ENCODE measurements at regions not wholly inside any gene's neighbourhood (a gene's known extent, or its start where the extent isn't known, plus 50 kb on each side); places are given as distances from the start of the nearest gene placed in this dataset.

DNA sequence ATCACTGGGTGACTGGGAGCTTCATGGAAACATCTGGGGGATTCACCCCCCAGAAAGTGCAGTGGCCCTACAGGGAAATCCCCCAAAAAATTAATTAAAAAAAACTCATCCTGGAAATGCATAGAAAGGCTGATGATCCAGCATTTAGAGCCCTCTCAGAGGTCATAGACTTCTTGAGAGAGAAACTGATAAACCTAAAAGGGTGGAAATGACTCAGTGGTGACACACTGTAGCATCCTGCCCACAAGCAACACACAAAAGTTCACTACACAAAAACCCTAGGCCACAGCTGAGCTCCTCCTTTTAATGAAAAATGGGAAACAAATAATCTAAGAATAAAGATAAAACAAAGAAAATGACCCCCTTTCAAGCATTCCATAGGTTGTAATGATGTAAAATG is 911.5 kb downstream of the GLUD2 start:
- no peak overlapping the region for H3K27ac Mint-ChIP-seq
- no peaks in the 10 kb centered on the region for H3K4me1 Mint-ChIP-seq
- H3K36me3 Mint-ChIP-seq: no peaks in the 10 kb centered on the region
- H3K4me3 Mint-ChIP-seq: no peak overlapping the region
- H3K9me3 Mint-ChIP-seq: no peaks in the 10 kb centered on the region
- ATAC-seq: no peak
- no peak for DNase-seq (ENCODE audit: low spot score in 2 of 2)

DNA sequence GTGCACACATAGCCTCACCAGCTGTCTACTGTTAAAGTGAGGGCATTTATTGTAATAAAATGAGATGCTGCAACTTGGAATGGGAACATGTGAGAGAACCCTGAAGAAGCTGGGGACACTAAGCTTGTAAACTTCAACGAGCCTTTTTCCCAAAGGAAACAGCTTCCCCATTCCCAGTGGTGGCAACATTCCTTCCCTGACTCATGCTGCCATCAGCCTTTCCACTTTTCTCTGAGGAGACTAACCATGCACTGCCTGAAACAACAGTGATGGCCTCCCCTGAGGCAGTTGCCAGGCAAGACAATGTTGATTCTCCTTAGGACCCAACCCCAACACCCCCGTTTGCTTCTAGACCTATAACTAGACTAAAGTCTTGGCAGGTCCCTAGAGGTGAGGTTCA is 928.3 kb downstream of the GLUD2 start:
- no peak overlapping the region for H3K4me3 Mint-ChIP-seq
- peaks cover 8% of the 10 kb centered on the region for H3K9me3 Mint-ChIP-seq
- H3K27ac Mint-ChIP-seq: no peak overlapping the region
- no peaks in the 10 kb centered on the region for H3K36me3 Mint-ChIP-seq
- DNase-seq (ENCODE audit: low spot score in 2 of 2) (no peak), ATAC-seq (no peak)
- no peaks in the 10 kb centered on the region for H3K4me1 Mint-ChIP-seq

DNA sequence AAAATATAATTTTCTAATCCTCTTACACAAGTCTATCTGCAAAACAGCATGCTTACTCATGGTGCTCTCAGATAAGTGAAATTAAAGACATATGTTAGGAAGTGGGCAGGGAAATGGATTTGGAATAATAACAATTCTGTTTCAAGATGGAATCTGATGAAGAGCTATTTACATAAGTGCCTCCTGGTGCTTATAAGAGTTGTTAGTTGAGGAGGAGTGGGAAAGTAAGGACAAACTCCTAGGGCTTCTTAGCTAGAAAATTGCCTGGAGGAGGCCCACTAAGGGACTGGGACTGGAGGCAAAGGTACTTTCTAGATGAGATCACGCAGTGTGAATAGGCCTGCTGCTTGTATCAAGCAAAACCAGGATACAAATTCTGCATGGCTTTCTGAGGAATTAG is 939.8 kb downstream of the GLUD2 start:
- no peaks in the 10 kb centered on the region for H3K4me1 Mint-ChIP-seq
- no peaks in the 10 kb centered on the region for H3K9me3 Mint-ChIP-seq
- no peak for DNase-seq (ENCODE audit: low spot score in 2 of 2)
- no peak for ATAC-seq
- H3K4me3 Mint-ChIP-seq: no peak overlapping the region
- H3K27ac Mint-ChIP-seq: no peak overlapping the region
- H3K36me3 Mint-ChIP-seq: no peaks in the 10 kb centered on the region

DNA sequence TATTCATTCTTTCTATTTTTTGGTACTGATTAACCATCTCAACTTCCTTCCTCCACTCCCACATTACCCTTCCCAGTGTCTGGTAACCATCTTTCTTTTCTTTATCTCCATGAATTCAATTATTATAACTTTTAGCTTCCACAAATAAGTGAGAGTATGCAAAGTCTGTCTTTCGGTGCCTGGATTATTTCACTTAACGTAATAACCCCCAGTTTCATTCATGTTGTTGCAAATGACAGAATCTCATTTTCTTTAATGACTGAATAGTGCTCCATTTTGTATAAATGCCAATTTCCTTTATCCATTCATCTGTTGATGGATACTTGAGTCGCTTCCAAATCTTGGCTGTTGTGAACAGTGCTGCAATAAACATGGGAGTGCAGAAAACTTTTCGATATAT is 940.4 kb downstream of the GLUD2 start:
- no peaks in the 10 kb centered on the region for H3K36me3 Mint-ChIP-seq
- no peak overlapping the region for H3K27ac Mint-ChIP-seq
- H3K9me3 Mint-ChIP-seq: no peaks in the 10 kb centered on the region
- H3K4me1 Mint-ChIP-seq: no peaks in the 10 kb centered on the region
- H3K4me3 Mint-ChIP-seq: no peak overlapping the region
- DNase-seq (ENCODE audit: low spot score in 2 of 2) (no peak), ATAC-seq (no peak)

DNA sequence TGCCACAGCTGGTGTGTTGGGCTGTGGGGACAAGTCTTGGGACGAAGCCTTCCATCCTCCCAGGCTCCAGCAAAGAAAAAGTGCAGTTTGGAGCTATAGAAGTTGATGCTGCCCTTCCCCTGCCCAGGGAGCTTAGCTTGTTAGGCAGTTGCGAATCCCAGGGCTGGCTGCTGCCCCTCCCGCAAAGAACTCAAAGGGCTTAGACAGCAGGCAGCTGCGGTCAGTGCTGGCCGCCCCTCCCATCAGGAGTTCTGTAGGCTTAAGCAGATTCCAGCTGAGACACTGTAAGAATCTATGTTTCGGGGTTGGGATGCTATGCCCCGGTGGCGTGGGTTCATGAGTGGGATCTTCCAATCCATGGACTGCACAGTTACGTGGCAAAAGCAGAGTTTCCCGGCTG is 956.7 kb downstream of the GLUD2 start:
- DNase-seq (ENCODE audit: low spot score in 2 of 2): no peak
- no peak overlapping the region for H3K27ac Mint-ChIP-seq
- no peak for ATAC-seq
- no peaks in the 10 kb centered on the region for H3K36me3 Mint-ChIP-seq
- no peaks in the 10 kb centered on the region for H3K4me1 Mint-ChIP-seq
- H3K4me3 Mint-ChIP-seq: no peak overlapping the region
- H3K9me3 Mint-ChIP-seq: peaks cover 7% of the 10 kb centered on the region

DNA sequence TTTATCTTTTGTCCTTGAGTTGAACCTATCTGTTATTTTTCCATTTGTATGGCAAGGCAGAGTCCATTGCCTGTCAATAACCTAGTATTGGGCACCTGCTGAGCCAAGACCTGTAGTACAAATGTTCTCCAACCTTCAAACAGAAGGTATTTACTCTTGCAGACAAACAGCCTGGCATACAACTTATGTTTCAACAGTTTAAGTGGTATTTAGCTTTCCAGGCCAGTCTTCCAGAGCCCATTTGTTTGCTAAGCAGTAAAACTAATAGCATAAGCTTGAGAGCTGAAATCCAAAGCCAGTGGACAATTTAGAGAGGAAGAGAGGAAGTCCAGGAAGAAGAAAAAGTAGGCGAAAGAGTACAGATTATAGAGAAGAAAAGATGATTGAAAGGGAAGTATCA is 979.3 kb downstream of the GLUD2 start:
- no peaks in the 10 kb centered on the region for H3K36me3 Mint-ChIP-seq

DNA sequence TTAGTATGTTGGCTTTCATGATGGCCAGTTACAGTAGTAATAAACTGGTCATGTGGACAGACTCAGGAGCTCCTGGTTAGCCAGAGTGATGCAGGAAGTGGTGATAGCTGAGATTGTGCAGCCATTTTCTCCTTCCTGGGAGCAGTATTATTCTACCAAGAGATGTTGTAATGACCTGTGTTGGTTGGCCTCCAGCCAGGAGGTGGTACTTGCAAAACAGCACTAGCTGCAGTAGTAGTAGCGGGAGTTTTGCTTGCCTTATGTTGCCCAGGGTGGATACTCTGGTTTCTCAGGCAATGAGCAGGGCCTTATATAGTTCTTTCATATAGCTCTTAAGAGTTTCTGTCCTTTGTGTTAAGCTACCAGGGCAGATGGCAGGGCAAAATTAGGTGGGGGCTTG is 998.8 kb downstream of the GLUD2 start:
- no peak for ATAC-seq
- DNase-seq (ENCODE audit: low spot score in 2 of 2): no peak
- Mint-ChIP-seq H3K36me3 (no peaks in the 10 kb centered on the region), H3K4me1 (no peaks in the 10 kb centered on the region), H3K27ac (no peak overlapping the region), H3K4me3 (no peak overlapping the region), H3K9me3 (peaks cover 2% of the 10 kb centered on the region)

More for the DNA sequence above, 979.3 kb downstream of the GLUD2 start:
- Mint-ChIP-seq H3K4me1 (no peaks in the 10 kb centered on the region), H3K27ac (no peak overlapping the region), H3K4me3 (no peak overlapping the region), H3K9me3 (peaks cover 2% of the 10 kb centered on the region)
- DNase-seq (ENCODE audit: low spot score in 2 of 2): no peak
- ATAC-seq: no peak

DNA sequence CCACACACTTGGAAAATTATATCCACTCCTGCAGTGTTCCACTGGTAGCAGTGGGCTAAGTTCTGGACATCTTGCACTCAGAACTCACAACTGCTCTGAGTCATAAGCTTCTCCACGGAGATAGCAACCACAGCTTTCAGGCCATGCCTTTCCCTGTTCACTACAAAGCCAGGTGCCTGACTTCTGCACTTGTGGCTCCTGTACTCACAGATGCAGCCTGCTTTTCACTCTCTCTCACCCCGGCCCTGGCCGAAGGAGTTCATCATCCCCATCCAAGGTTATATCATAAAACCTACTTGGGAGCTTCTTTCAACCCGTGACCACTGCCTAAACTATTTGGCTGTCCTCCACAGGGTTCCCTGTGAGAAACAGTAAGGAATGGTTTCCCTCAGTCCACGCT is 999.4 kb downstream of the GLUD2 start:
- peaks cover 2% of the 10 kb centered on the region for H3K9me3 Mint-ChIP-seq
- no peak overlapping the region for H3K4me3 Mint-ChIP-seq
- no peak for ATAC-seq
- no peak for DNase-seq (ENCODE audit: low spot score in 2 of 2)
- H3K36me3 Mint-ChIP-seq: no peaks in the 10 kb centered on the region
- no peaks in the 10 kb centered on the region for H3K4me1 Mint-ChIP-seq
- no peak overlapping the region for H3K27ac Mint-ChIP-seq

DNA sequence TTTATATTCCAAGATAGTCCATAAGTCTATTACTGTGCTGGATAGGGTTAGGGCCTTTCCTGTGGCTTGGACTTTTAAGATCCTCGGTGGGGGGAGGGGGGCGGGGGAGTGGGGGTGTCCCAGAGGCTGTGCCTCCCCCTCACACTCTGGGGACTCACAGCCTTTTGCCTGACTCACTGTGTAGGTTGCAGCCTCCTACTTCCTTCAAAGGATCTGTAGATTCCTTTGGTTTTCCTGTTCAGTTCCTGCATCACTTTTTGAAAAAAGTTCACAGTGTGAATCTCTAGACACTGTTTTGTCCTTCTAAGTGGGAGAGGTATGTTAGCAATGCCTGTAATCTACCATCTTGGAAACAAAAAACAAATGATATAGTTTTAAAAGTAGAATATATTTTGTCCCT is 999.9 kb downstream of the GLUD2 start:
- no peak for ATAC-seq
- H3K9me3 Mint-ChIP-seq: peaks cover 2% of the 10 kb centered on the region

DNA sequence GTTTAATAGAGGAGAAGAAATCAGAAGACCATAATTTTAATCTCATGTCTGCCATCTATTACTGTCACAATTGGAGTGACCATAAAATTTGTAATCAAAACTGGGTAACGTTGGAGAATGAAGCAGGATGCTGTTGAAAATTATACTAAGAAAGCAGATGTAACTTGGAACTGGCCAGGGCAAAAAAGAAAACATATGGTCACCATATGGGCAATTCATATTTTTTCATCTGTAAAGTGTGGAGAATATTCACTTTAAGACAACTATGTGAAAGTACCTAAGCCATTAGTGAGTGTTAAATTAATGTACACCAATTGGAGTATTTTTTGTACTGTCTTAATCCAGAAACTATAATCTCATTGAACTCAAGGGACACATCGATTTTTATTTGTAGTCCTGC is 1008.0 kb downstream of the GLUD2 start:
- ATAC-seq: no peak

More for the DNA sequence above, 999.9 kb downstream of the GLUD2 start:
- H3K4me1 Mint-ChIP-seq: no peaks in the 10 kb centered on the region
- no peaks in the 10 kb centered on the region for H3K36me3 Mint-ChIP-seq
- no peak overlapping the region for H3K4me3 Mint-ChIP-seq
- no peak for DNase-seq (ENCODE audit: low spot score in 2 of 2)
- H3K27ac Mint-ChIP-seq: no peak overlapping the region

DNA sequence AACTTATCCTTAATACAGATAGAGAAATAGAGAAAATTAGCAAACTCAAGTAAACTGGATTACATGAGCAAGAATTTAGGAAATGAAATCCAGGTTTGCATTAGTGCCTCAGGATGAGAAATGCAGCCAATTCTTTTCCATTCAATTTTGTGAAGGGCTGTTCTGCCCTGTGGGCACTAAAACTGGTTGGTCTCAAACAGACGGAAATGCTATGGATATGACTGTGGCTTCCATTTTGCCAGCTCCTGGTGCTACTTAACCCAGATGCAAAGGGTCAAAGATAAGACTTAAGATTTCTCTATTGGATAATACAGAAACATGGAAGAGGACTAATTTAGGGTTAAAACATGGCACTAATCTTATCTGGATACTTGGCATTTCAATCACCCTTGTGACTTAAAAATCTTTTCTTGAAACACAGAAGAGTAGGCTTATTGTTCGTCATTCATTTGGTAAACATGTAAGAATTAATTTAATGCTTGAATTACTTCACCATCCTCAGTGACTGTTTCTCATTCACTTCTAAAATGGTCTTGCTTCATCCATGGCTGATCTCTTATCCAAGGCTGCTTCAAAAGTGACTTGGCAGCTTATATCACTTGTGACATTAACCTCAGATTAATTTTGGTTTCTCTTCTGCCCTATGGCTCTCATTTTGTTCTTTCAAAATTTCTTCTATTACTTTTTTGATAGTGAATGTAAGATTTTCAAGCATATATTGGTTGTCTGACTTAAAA is 1008.7 kb downstream of the GLUD2 start:
- DNase-seq (ENCODE audit: low spot score in 2 of 2): no peak
- H3K9me3 Mint-ChIP-seq: no peaks in the 10 kb centered on the region
- H3K36me3 Mint-ChIP-seq: no peaks in the 10 kb centered on the region
- no peak for ATAC-seq
- no peak overlapping the region for H3K4me3 Mint-ChIP-seq
- H3K4me1 Mint-ChIP-seq: no peaks in the 10 kb centered on the region
- no peak overlapping the region for H3K27ac Mint-ChIP-seq

More for the DNA sequence above, 1008.0 kb downstream of the GLUD2 start:
- no peak for DNase-seq (ENCODE audit: low spot score in 2 of 2)
- Mint-ChIP-seq H3K9me3 (no peaks in the 10 kb centered on the region), H3K4me1 (no peaks in the 10 kb centered on the region), H3K4me3 (no peak overlapping the region), H3K36me3 (no peaks in the 10 kb centered on the region), H3K27ac (no peak overlapping the region)

DNA sequence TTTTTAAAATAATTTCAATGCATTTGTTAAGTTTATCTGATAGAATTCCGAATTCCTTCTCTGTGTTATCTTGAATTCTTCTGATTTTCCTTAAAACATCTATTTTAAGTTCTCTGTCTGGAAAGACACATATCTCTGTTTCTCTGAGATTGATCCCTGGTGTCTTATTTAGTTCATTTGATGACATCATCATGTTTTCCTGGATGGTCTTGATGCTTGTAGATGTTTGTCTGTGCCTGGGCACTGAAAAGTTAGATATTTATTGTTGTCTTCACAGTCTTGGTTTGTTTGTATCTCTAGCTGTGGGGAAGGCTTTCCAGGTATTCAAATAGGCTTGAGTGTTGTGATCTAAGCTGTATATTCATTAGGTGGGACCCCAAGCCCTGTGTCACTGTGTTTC is 1028.8 kb downstream of the GLUD2 start:
- no peaks in the 10 kb centered on the region for H3K4me1 Mint-ChIP-seq
- H3K36me3 Mint-ChIP-seq: no peaks in the 10 kb centered on the region
- ATAC-seq: no peak

DNA sequence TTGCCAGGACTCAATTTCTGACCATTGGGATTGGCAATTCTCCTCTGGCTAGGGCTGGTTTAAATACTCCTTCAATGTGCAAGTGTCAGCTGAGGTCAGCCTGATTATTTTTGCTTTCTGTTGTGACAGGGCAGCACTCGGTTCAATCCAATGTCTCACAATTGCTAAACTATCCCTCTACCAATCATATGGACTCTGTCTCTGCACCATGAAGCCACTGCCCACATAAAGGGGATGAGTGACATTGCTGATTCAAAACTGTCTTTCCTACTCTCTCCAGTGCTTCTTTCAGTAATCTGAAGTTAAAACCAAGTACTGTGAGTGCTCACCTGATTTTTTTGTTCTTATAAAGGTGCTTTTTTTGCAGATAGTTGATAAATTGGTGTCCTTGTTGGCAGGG is 1030.7 kb downstream of the GLUD2 start:
- Mint-ChIP-seq H3K4me1 (no peaks in the 10 kb centered on the region), H3K9me3 (peaks cover 9% of the 10 kb centered on the region), H3K36me3 (no peaks in the 10 kb centered on the region), H3K4me3 (no peak overlapping the region), H3K27ac (no peak overlapping the region)
- DNase-seq (ENCODE audit: low spot score in 2 of 2) (no peak), ATAC-seq (no peak)

More for the DNA sequence above, 1028.8 kb downstream of the GLUD2 start:
- H3K27ac Mint-ChIP-seq: no peak overlapping the region
- H3K4me3 Mint-ChIP-seq: no peak overlapping the region
- peaks cover 9% of the 10 kb centered on the region for H3K9me3 Mint-ChIP-seq
- no peak for DNase-seq (ENCODE audit: low spot score in 2 of 2)

DNA sequence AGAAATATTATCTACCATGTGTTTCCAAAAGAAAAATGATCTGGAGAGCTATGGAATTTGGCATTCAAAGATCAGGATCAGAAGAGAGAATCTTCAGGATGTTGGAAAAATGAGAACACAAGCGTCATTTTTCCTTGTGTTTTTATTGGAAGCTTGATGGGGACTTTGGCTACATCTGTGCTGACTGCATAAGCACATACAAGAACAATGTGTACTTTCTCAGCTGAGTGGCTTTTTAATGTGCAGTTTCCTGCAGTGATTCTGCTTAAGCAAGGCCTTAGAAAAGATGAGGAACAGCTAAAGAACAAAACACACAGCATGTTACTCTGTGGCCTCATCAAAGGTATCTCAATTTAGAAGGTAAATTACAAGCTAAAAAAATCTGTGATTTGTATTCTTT is 1039.9 kb downstream of the GLUD2 start:
- Mint-ChIP-seq H3K27ac (no peak overlapping the region), H3K4me3 (no peak overlapping the region), H3K36me3 (no peaks in the 10 kb centered on the region), H3K4me1 (no peaks in the 10 kb centered on the region), H3K9me3 (peaks cover 2% of the 10 kb centered on the region)
- no peak for ATAC-seq
- no peak for DNase-seq (ENCODE audit: low spot score in 2 of 2)

DNA sequence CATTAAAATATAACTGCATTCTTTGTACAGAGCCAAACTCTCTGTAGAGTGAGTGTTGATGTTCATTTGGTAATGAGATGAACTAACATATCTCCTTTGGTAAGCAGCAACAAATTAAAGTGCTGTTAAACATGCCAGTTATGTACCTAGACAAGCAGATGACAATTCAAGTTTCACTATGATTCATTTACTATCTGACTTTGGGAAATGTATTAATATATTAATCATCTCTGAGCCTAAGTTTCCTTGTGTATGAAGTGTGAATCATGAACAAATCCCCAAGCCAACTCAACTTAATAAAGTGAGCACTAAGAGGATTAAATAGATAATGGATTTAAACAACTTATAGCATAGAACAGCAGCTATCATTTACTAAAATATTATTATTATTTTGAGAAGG is 1044.2 kb downstream of the GLUD2 start:
- no peak for ATAC-seq
- Mint-ChIP-seq H3K4me1 (no peaks in the 10 kb centered on the region), H3K9me3 (peaks cover 3% of the 10 kb centered on the region), H3K36me3 (no peaks in the 10 kb centered on the region), H3K27ac (no peak overlapping the region), H3K4me3 (no peak overlapping the region)
- no peak for DNase-seq (ENCODE audit: low spot score in 2 of 2)

DNA sequence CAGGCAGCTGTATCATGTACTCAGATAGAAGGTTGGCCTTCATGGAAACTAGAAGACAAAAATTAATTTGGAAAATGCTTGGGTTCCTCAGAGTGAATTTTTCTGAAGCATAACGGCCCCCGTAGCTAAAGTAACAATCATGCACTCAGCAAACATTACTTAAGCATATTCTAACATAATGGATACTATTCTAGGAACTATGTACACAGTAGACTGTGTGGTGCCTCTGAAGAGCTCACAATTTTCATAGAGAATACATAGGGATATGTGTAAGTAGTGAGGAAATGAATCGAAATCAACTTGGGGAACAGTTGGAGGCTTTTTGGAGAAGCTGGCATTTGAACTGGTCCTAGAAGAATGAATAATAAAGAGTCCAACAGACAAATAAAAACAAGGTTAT is 1045.0 kb downstream of the GLUD2 start:
- Mint-ChIP-seq H3K27ac (no peak overlapping the region), H3K9me3 (peaks cover 3% of the 10 kb centered on the region), H3K36me3 (no peaks in the 10 kb centered on the region), H3K4me3 (no peak overlapping the region), H3K4me1 (no peaks in the 10 kb centered on the region)
- ATAC-seq (no peak), DNase-seq (ENCODE audit: low spot score in 2 of 2) (no peak)

DNA sequence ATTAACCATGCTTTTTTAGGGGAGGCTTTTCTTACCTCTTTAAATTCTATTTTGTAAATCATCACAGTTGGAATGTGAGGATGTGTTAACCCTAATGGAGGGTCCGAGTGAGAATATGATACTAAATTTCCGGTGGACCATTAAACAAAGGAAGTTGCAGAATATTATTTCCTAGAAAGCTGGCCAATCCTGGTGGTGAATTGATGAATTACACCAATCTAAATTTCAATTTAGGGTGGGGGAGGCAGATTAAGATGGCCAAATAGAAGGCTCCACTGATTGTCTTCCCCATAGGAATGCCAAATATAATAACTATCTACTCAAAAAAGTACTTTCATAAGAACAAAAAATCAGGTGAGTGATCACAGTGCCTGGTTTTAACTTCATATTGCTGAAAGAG is 1045.6 kb downstream of the GLUD2 start:
- Mint-ChIP-seq H3K4me3 (no peak overlapping the region), H3K4me1 (no peaks in the 10 kb centered on the region), H3K9me3 (peaks cover 3% of the 10 kb centered on the region), H3K27ac (no peak overlapping the region), H3K36me3 (no peaks in the 10 kb centered on the region)
- no peak for ATAC-seq
- DNase-seq (ENCODE audit: low spot score in 2 of 2): no peak

All from stimulated activated effector memory CD8-positive, alpha-beta T cell treated with anti-CD3 and anti-CD28 coated beads, Interleukin-12 subunit alpha, Interleukin-12 subunit beta, amount 100 ng/mL, for 72 hours (primary cell).